Neural cell (in vitro differentiated cells): ENCODE measurements at regions not wholly inside any gene's neighbourhood (a gene's known extent, or its start where the extent isn't known, plus 50 kb on each side); places are given as distances from the start of the nearest gene placed in this dataset.

Experiments
- CTCF ChIP-seq: fragments of 450-650 bp; IDR thresholded peaks from 2 replicates; pipeline ENCODE4 v1.5.1; 2014; ENCODE audit warnings: antibody characterized with exemption, mild to moderate bottlenecking, moderate library complexity; ENCODE audit not compliant: poor library complexity, severe bottlenecking
- POLR2AphosphoS5 ChIP-seq: IDR thresholded peaks from 2 replicates; pipeline ENCODE4 v1.6.1; 2012

GRCh38 chr3:17840126-17840525 lies 97.7 kb upstream of the TBC1D5 start:
- TF ChIP-seq POLR2AphosphoS5 (no peak), CTCF (no peak)
